ENCODE measurements at regions not wholly inside any gene's neighbourhood (a gene's known extent, or its start where the extent isn't known, plus 50 kb on each side); places are given as distances from the start of the nearest gene placed in this dataset.

DNA sequence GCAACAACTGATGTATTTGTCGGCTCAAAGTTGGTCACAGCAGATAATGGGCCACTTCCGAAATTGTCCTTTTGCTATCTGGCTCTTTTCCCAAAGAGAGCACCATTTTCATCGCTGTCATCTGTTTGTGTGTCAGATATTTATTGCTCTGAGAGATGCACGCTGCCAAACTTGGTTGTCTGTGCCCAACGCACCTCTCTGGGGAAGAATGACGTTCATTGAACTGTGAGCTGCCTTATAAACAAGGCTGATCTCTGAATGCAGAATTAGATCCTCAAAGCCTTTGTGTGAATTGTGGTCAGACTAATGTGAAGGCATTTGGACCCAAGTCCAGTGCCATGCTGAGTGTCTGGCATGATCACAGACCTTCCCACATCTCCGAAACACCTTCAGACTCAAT is 174.7 kb upstream of the LYZL1 start:
- no peaks in the 10 kb centered on the region for H3K4me1 Mint-ChIP-seq
- no peaks in the 10 kb centered on the region for H3K27me3 Mint-ChIP-seq
- H3K9me3 Mint-ChIP-seq: peaks cover 11 to 43% (median 19%) of the 10 kb centered on the region in 7 donors
- DNase-seq: no peak
- no peak for ATAC-seq (ENCODE audit: low read depth in 2 of 2)
- H3K27ac Mint-ChIP-seq: no peak overlapping the region
- H3K4me3 Mint-ChIP-seq: no peak overlapping the region
- peaks cover 9 to 12% of the 10 kb centered on the region in 2 donors for H3K36me3 Mint-ChIP-seq

DNA sequence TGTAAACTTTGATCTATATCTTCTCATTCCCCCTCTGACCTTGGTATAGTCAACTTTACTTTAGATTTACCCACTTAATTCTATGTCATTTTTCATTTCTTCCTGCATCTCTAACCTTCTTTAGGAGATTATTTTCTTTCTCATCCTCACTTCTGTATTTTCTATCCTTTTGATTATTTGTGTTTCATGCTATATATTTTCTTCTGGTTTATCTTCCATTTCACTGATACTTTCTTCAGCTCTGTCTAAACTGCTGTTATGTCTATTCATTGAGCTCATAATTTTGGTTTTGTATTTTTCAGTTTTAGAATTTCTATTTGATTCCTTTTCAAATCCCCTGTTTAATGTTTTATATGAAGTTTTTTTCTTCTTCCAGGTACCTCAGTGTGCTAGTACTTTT is 171.1 kb upstream of the LYZL1 start:
- no peak overlapping the region for H3K4me3 Mint-ChIP-seq
- ATAC-seq (ENCODE audit: low read depth in 2 of 2) (no peak), DNase-seq (no peak)
- H3K4me1 Mint-ChIP-seq: no peaks in the 10 kb centered on the region
- H3K27ac Mint-ChIP-seq: no peak overlapping the region
- H3K9me3 Mint-ChIP-seq: peaks cover 9 to 61% (median 26%) of the 10 kb centered on the region in 7 donors
- H3K27me3 Mint-ChIP-seq: no peaks in the 10 kb centered on the region
- H3K36me3 Mint-ChIP-seq: peaks cover 9 to 14% of the 10 kb centered on the region in 2 donors

DNA sequence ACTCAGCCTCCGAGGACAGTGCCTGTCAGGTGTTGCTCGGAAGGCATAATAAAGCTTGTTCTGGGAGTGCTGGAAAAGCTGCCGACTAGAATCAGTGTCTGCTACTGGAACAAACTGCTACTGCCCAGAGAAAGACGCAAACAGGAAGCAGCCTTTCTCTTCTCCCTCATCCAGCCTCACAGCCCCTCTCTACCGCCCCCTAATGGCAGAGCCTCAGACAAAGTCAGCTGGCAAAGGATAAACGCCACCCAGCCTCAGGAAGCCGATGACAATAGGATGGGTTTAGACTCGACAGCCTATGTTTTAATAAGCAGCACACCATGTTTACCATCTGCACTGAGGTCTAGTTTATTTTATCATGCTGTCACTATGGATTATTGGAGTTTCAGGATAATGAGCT is 169.5 kb upstream of the LYZL1 start:
- peak overlapping the region in 1 of 8 donors; percentile 15 for H3K4me3 Mint-ChIP-seq
- no peaks in the 10 kb centered on the region for H3K4me1 Mint-ChIP-seq
- no peak overlapping the region for H3K27ac Mint-ChIP-seq
- peaks cover 9 to 58% (median 26%) of the 10 kb centered on the region in 7 donors for H3K9me3 Mint-ChIP-seq
- ATAC-seq (ENCODE audit: low read depth in 2 of 2): no peak
- no peaks in the 10 kb centered on the region for H3K27me3 Mint-ChIP-seq
- DNase-seq: no peak
- H3K36me3 Mint-ChIP-seq: peaks cover 9 to 14% of the 10 kb centered on the region in 2 donors

DNA sequence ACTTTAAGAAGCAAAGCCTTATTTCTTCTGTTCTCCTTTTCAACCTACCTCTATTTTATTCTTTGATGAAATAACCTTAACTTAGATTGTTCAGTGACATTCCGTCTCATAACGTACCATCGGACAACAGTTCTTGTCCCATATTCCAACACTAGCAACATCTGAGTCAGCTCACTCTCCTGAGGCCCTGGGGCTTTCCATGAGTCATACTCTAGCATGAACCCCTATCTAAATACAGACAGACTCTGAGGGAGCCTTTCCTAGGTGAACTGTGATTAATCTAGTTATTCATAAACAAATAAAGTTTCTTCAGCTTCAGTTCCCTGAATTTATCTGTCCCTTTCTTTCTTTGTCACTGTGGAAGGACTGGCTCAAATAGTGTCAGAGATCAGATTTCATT is 168.7 kb upstream of the LYZL1 start:
- Mint-ChIP-seq H3K4me3 (no peak overlapping the region), H3K27ac (no peak overlapping the region), H3K9me3 (peaks cover 9 to 54% (median 25%) of the 10 kb centered on the region in 7 donors), H3K27me3 (no peaks in the 10 kb centered on the region), H3K36me3 (peaks cover 9 to 14% of the 10 kb centered on the region in 2 donors), H3K4me1 (no peaks in the 10 kb centered on the region)
- ATAC-seq (ENCODE audit: low read depth in 2 of 2) (no peak), DNase-seq (no peak)

DNA sequence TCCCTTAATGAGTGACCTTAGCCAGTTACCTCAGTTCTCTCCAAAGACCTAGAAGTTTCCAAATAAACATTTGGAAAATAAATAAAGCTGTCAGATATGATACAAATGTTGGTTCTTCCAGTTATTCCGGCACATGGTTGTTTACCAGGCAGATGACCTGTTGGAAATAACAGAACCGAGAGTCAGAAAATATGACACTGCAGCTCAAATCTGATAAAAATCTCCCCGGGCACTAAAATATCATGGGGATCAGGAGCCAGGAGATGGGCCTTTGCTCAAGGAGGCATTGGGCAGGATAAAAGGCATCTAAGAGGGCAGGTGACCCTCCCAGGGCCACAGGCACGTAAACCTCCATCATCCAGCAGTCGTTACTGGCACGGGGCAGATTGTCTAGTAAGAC is 164.0 kb upstream of the LYZL1 start:
- Mint-ChIP-seq H3K27me3 (no peaks in the 10 kb centered on the region), H3K36me3 (no peaks in the 10 kb centered on the region), H3K27ac (no peak overlapping the region), H3K4me1 (no peaks in the 10 kb centered on the region), H3K9me3 (peaks cover 0 to 21% (median 4%) of the 10 kb centered on the region in 7 donors), H3K4me3 (no peak overlapping the region)
- no peak for ATAC-seq (ENCODE audit: low read depth in 2 of 2)
- no peak for DNase-seq

DNA sequence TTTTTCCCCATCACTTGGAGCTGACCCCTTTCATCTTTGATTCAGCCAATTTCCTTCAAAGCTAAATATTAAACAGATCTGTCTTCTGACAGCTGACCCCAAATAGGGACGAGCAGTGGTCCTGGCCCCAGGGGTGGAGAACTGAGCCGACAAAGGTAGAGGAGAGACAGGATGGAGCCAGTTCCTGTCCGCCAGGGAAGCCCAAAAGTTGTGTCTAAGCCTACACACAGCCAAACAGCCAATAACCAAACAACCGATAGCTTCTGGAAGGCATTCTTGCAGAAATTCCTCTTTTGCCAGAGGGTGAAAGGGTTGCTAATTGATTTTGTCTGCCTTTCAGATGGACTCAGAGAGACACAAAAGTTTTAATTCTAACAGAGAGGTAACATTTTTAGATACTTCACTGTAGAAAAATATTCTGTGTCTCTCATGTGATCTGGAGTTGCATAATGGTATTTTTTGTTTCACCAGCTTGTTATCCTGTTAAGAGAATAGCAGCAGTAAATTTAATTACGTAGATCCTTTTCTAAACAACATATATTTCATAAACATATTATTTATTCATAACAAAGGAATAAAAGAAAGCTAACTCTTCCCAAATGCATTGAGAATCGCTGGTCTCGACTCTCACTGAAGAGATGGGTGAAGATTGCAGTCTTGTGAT is 161.7 kb upstream of the LYZL1 start:
- Mint-ChIP-seq H3K4me1 (no peaks in the 10 kb centered on the region), H3K27ac (no peak overlapping the region), H3K27me3 (peaks cover 0 to 5% (median 0%) of the 10 kb centered on the region in 3 donors), H3K36me3 (no peaks in the 10 kb centered on the region), H3K9me3 (peaks cover 0 to 11% (median 0%) of the 10 kb centered on the region in 7 donors), H3K4me3 (peak overlapping the region in 1 of 8 donors; percentile 16)
- DNase-seq (no peak), ATAC-seq (ENCODE audit: low read depth in 2 of 2) (no peak)

DNA sequence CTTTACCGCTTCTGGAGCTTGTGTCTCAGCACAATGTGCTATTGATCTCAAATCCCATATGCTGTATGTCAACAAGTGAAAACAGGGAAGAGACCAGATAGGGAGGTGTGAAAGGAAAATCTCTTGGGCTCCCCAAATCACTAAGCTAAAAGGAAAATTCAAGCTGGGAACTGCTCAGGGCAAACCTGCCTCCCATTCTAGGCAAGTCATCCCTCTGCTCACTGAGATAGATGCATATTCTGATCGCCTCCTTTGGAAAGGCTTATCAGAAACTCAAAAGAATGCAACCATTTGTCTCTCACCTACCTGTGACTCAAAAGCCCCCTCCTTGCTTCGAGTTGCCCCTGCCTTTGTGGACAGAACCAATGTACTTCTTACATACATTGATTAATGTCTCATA is 161.1 kb upstream of the LYZL1 start:
- ATAC-seq (ENCODE audit: low read depth in 2 of 2): no peak
- Mint-ChIP-seq H3K27me3 (peaks cover 0 to 10% (median 4%) of the 10 kb centered on the region in 3 donors), H3K36me3 (no peaks in the 10 kb centered on the region), H3K4me1 (no peaks in the 10 kb centered on the region), H3K27ac (no peak overlapping the region), H3K4me3 (no peak overlapping the region), H3K9me3 (peaks cover 0 to 6% (median 0%) of the 10 kb centered on the region in 7 donors)
- no peak for DNase-seq

DNA sequence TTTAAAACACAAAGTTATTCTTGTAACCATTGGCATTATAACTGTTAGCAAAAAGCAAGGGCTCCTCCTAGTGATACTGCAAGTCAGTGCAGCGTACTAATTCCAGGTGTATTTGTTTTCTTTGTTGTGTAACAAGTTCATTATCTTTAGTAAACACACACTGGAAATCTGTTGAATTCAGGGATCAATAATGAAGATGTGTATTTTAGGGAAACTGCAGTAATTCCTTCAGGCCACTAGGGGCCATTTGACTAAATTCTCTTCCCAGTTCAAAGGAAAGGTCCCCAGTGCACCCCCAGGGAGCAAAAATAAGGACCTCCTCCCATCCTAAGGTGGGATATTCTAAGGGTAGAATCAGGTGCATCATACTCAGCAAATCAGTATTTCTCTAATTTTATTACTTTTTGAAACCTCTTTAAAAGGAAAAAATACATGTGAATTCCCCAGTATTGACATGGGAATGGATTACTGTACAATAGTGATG is 158.6 kb upstream of the LYZL1 start:
- Mint-ChIP-seq H3K4me1 (no peaks in the 10 kb centered on the region), H3K9me3 (peaks cover 0 to 3% (median 0%) of the 10 kb centered on the region in 7 donors), H3K36me3 (no peaks in the 10 kb centered on the region), H3K27me3 (peaks cover 4 to 17% (median 6%) of the 10 kb centered on the region in 3 donors), H3K27ac (no peak overlapping the region), H3K4me3 (no peak overlapping the region)
- ATAC-seq (ENCODE audit: low read depth in 2 of 2): no peak
- DNase-seq: no peak

DNA sequence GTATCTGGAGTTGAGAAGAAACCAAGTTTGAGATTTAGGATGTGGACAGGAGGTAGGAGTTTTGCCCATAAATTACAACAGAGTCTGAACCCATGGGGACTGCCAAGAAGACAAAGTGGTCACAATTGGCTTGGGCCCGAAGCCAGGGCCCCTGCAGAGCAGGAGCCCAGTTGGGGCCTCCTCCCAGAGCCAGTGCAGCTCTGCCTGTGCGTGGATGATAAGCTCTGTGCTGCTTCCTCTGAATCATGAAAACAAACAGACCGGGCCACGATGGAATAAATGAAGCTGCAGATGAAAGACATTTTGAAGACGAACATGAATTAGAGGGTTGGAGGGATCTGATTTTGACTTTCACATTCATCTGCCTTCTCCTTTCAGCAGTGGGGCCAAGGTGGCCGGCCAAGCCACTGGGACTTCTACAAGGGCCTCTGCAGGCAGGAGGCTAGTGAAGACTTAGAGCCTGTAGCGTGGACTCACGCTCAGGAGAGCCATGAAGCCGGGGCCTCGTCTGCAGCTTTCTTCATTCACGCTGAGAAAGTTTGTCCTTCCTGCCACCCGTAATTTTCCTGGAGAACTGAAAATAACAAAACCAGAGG is 156.8 kb upstream of the LYZL1 start:
- no peak for DNase-seq
- no peaks in the 10 kb centered on the region for H3K4me1 Mint-ChIP-seq
- H3K27ac Mint-ChIP-seq: no peak overlapping the region
- no peak overlapping the region for H3K4me3 Mint-ChIP-seq
- H3K9me3 Mint-ChIP-seq: peaks cover 0 to 4% (median 0%) of the 10 kb centered on the region in 7 donors
- no peak for ATAC-seq (ENCODE audit: low read depth in 2 of 2)
- H3K27me3 Mint-ChIP-seq: peaks cover 4 to 17% (median 6%) of the 10 kb centered on the region in 3 donors
- no peaks in the 10 kb centered on the region for H3K36me3 Mint-ChIP-seq

DNA sequence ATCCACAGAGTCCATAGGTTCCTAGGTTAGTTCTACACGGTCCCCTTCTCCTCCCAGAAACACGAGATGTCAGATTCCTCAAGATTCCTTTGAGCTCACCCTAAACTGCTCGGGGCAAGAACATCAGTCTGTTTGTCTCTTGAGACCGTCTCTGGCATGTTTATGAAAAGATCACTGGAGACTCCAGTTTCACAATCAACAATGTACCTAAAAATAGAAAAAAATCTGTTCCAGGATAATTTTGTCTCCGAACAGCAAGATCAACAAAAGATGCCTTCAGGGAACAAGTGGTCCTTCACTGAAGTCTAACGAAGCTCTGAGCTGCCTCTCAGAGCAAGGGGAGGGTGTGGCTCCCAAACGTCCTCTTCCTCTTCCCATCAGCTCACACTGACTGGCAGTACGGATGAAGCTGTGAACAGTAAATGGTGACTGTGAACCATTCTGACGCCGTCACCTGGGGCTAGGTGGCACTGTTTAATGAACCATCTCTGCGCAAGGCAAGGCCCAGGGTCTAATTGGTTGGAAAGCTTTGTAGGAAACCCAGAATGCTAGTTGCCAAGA is 156.2 kb upstream of the LYZL1 start:
- H3K4me1 Mint-ChIP-seq: no peaks in the 10 kb centered on the region
- peak overlapping the region in 1 of 6 donors; percentile 84 for H3K27ac Mint-ChIP-seq
- H3K9me3 Mint-ChIP-seq: peaks cover 0 to 4% (median 0%) of the 10 kb centered on the region in 7 donors

DNA sequence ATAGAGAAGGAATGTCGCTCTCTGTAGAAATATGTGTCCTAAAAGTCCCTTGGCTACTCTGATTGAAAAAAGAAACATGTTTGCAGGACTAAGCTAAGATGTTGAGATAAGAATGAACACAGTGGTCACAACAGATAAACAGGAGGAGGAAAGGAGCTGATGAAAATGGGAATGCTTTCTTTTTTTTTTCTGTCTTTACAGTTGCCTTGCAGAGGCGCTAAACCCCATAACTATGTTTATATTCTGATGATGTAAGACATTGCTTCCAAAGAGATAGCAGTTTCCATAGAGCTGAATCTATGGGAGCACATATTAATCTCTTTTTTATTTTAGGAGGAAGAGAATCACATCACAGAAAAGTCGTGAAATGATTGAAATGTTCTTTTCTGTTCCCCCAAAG is 153.5 kb upstream of the LYZL1 start:
- no peak for DNase-seq
- H3K4me3 Mint-ChIP-seq: no peak overlapping the region
- H3K27ac Mint-ChIP-seq: no peak overlapping the region
- peaks cover 4 to 17% (median 6%) of the 10 kb centered on the region in 3 donors for H3K27me3 Mint-ChIP-seq
- no peak for ATAC-seq (ENCODE audit: low read depth in 2 of 2)
- no peaks in the 10 kb centered on the region for H3K36me3 Mint-ChIP-seq
- no peaks in the 10 kb centered on the region for H3K4me1 Mint-ChIP-seq
- peaks cover 0 to 5% (median 2%) of the 10 kb centered on the region in 7 donors for H3K9me3 Mint-ChIP-seq

More for the DNA sequence above, 156.2 kb upstream of the LYZL1 start:
- DNase-seq (no peak), ATAC-seq (ENCODE audit: low read depth in 2 of 2) (no peak)
- Mint-ChIP-seq H3K36me3 (no peaks in the 10 kb centered on the region), H3K27me3 (peaks cover 4 to 17% (median 6%) of the 10 kb centered on the region in 3 donors), H3K4me3 (no peak overlapping the region)

DNA sequence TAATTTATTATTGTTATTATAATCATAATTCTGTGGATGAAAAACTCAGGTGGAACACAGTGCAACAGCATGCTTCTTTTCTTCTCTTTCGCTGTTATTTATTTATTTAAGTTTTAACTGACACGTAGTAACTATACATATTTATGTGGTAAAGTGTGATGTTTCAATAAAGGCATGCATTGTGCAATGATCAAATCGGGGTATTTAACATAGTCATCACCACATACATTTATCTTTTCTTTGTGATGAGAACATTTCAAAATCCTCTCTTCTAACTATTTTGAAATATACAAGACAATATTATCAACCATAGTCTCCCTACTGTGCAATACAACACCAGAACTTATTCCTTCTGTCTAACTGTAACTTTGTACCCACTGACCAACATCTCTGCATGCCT is 152.5 kb upstream of the LYZL1 start:
- H3K36me3 Mint-ChIP-seq: no peaks in the 10 kb centered on the region
- H3K9me3 Mint-ChIP-seq: peaks cover 0 to 5% (median 2%) of the 10 kb centered on the region in 7 donors
- DNase-seq: no peak
- no peaks in the 10 kb centered on the region for H3K4me1 Mint-ChIP-seq
- H3K4me3 Mint-ChIP-seq: no peak overlapping the region
- peaks cover 4 to 21% (median 12%) of the 10 kb centered on the region in 3 donors for H3K27me3 Mint-ChIP-seq
- no peak overlapping the region for H3K27ac Mint-ChIP-seq
- ATAC-seq (ENCODE audit: low read depth in 2 of 2): no peak

DNA sequence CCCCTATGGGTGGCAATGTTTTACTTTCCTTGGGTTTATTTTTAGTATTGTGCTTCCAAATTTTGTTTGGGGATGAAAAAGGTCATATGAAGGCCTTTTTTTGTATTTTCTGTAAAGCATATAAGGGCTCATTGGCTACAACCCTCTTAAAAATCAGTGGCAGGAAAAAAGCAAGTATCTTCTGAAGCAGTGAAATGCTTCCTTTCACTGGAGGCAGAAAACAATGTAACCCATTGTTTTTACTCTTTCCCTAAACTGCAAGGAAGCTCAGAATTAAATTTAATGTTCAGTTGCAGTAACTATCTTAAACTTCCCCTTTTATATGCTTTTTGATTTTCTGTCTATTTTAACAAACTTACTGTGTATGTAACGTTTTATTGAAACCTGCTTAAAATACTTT is 148.7 kb upstream of the LYZL1 start:
- Mint-ChIP-seq H3K27ac (no peak overlapping the region), H3K4me1 (no peaks in the 10 kb centered on the region), H3K27me3 (peaks cover 8 to 31% (median 14%) of the 10 kb centered on the region in 3 donors), H3K4me3 (no peak overlapping the region), H3K9me3 (peaks cover 0 to 11% (median 2%) of the 10 kb centered on the region in 7 donors), H3K36me3 (no peaks in the 10 kb centered on the region)
- ATAC-seq (ENCODE audit: low read depth in 2 of 2): no peak
- DNase-seq: no peak

DNA sequence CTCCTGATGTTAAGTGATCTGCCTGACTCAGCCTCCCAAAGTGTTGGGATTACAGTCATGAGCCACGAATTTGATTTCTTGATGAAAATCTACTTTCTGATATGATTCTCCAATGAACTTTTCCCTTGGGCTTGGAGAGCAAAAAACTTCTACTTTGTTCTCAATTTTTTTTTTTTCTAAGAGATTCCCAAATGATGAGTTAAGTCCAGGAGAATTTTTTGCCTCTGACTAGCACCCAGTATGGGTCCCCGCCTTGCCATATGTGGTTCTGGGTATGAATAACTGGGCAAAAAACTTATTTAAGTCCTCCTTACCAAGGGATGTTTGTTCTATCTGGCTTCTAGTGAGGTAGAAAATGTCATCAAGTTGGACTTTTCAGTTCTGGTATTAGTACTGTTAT is 147.9 kb upstream of the LYZL1 start:
- H3K27me3 Mint-ChIP-seq: peaks cover 8 to 31% (median 14%) of the 10 kb centered on the region in 3 donors
- ATAC-seq (ENCODE audit: low read depth in 2 of 2) (no peak), DNase-seq (no peak)
- no peaks in the 10 kb centered on the region for H3K4me1 Mint-ChIP-seq
- H3K4me3 Mint-ChIP-seq: no peak overlapping the region
- peaks cover 0 to 11% (median 3%) of the 10 kb centered on the region in 7 donors for H3K9me3 Mint-ChIP-seq
- H3K27ac Mint-ChIP-seq: no peak overlapping the region
- H3K36me3 Mint-ChIP-seq: no peaks in the 10 kb centered on the region

Data from naive B cell (primary cell).